Right renal cortex interstitium (tissue), 3 donors: ENCODE measurements at regions not wholly inside any gene's neighbourhood (a gene's known extent, or its start where the extent isn't known, plus 50 kb on each side); places are given as distances from the start of the nearest gene placed in this dataset.

Experiments used
- DNase-seq, 3 donors: peaks; one replicate each; pipeline ENCODE4 v3.0.0-alpha.2; 2013; ENCODE audit warnings: low read depth in 3 of 3, low spot score in 2 of 3

DNA sequence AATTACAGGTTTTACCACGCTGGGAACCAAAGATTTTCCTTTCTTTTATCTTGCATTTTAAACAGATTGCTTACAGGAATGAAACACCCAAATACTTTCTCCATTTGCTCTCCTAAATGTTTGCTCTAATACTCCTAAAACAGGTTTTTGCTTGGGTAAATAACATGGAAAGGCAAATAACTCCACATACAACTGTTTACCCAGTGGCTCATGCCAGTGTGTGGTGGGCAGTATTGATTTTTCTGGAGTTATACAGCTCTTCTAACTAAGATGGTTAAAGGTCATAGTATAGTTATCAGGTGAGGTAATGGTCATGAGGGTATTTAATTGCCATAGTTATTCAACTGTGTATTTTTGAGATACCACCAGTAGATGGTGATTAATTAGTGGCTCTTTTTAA is 61.2 kb upstream of the RAB27B start:
- no peak for DNase-seq

DNA sequence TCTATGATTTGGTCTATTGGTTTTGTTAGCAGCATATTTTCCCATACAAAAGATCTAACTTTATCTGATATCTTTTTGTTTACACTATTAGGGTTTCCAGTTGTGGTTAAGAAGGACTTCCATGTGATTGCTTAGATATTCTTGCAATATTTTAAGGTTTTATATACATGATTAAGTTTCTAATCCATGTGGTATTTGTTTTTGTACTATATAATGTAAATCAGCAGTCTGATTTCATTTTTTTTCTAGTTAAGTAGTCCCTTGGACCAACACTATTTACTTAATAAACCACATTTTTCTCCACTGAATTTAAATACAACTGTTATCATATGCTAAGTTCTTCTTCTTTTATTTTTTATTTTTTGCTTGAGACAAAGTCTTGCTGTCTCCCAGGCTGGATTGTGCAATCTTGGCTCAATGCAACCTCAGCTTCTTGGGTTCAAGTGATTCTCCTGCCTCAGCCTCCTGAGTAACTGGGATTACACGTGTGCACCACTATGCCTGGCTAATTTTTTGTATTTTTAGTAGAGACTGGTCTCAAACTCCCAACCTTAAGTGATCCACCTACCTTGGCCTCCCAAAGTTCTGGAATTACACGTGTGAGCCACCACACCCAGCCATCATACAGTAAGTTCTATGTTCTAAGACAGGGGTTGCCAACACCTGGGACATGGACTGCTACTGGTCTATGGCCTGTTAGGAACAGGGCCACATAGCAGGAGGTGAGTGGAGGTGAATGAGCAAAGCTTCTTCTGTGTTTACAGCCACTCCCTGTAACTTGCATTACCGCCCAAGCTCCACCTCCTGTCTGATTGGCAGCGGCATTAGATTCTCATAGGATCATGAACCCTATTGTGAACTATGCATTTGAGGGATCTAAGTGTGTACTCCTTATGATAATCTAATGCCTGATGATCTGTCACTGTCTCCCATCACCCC is 58.5 kb upstream of the RAB27B start:
- DNase-seq: no peak

DNA sequence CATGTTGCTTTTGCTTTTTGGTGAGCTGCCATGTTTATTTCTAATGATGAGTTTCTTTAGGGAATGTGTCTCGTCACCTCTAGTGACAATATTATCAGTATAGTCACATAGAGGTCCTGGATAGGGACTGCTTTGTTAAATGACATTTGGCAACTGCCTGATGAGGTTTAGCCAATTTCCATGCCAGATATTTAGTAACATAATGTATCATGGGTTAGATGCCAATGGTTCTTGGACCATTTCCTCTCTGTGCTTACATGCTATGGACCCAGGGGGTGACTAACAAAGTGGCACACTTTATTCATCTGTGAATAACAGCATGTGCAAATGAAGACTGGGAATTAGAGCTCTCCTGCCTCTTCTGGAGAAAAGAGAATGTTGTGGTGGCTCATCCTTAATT is 56.2 kb upstream of the RAB27B start:
- DNase-seq: no peak

DNA sequence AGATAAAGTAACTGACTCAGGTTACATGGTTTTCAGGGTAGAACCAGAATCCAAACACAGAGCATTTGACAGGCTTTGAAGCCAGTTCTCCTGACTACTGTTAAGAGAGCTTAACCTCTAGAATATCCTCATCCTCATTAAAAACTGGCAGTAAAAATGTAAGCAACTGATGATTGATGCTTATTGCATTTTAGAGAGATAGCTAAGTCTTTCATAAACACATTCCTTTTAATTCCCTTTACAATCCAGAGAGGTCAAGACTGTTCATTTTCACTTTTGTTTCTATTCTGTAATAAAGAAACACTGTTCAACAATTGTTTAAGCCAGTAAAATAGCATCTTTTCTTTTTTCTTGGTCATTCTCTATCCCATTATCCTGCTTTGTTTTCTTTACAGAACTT is 53.9 kb upstream of the RAB27B start:
- no peak for DNase-seq

DNA sequence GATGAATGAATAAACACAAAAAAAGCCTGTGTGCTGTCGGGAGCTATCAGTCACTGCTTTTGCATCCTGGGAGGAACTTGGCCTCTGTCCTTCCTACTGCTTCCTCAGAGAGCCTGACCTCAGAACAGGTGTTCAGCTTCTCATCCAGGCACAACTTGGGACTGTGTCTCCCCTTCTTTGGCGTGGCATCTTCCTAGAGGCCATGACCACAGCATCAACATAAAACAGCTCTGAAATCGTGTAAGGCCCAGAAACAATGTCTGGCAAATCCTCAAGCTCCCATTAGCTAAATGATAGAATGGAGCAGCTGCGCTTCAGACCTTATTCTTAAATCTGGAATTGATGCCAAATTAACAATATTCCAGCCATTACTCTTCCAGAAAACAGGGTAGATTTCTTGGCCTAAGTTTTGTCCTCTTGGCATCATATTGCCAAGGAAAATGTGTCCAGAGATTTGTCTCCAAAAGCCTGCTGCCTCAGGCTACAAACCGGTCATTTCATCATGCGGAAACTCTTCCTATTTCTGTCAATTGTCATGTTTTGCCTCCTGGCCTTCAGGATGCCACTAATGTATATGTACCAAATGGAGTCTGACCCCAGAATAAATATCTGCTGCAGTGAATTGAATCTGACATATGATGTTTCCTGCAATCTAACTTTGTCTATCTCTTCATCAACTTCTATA is 53.2 kb upstream of the RAB27B start:
- no peak for DNase-seq

DNA sequence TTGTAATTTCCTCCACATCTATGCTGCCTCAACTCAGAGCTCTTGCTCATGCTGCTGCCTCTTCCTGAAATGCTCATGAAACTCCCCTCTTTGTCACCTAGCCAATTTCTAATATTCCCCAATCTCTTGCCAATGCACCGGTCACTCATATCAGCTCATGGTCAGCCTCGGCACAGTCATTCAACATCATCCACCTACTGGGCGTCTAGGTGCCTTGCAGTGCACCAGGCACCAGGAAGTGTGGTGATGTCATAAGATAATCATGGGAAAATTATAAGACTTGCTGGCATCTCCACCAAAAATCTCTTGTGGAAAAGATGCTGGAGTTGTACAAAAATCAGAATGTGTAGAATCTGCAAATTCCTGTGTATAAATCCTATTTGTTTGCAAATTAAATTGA is 52.6 kb upstream of the RAB27B start:
- DNase-seq: no peak

DNA sequence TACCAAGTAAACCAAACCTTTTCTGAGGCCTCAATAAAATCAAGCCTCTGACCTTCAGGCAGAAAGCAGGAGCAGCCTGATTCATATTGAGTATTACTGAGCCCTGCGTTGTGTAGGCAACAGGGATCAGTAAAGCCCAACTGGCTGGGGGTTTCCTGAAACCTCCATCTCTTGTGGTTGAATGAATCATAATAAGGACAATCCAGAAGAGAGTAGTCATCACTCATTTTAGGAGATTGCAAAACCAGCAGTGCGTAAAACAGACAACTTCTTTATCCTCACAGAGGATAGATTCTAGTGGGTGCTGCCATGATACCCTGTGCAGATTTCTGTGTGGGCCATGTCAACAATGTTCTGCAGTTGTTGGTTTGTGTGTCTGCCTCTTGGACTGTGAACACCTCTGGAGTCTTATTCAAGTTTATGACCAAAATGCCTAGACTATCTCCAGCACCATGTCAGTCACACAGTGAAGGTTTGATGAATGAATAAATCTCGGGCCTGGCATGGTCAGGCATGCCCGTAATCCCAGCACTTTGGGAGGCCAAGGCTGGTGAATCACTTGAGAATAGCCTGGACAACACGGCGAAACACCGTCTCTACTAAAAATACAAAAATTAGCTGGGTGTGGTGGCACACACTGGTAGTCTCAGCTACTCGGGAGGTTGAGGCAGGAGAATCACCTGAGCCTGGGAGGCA is 51.8 kb upstream of the RAB27B start:
- no peak for DNase-seq

DNA sequence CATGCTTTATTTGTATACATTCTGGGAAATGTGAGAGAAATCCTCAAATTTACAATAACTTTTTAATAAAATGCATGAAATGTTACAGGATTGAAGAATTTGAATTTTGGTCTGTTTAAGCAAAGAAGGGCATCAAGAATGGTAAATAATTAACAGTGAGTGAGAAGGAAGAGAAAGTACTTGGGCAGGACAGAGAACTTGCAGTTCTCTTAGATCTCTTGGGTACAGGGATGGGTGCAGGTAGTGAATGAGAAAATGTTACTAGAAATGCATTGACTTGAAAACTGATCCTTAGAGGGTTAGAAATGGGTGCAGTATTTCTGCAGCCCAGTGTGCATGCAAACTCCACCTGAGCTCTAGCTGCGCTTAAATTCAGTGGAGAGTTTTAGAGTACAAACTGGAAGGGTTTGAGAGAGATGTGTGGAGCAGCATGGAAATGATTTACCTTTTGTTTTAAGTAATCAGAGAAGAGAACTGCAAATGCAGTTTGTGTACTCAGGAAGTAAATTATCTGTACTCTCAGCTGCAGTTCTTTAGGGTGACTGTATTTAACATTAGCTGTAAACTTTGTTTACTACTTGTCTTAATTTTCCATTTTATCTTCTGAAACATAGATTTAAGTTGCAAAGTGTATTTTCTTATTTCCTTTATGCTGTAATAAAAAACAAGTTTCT is 51.0 kb upstream of the RAB27B start:
- DNase-seq: no peak

DNA sequence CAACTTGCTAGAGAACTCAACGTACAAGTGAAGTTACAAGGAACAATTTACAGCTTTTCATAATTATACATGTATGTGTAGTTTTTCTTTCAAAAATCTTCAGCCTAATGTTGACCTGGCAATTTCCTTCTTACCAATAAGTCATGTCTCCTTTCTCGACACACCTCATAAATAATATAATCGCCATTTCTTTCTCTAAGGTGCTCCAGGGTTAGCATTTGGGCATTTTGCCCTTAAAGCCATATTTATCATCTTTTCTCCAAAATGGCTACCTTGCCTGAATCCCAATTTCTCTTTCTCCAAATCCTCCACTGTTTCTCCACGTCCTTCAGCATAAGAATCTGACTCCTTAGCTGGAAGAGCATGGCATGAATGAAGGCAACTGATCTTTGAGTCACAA is 50.3 kb upstream of the RAB27B start:
- no peak for DNase-seq
